ENCODE measurements at regions not wholly inside any gene's neighbourhood (a gene's known extent, or its start where the extent isn't known, plus 50 kb on each side); places are given as distances from the start of the nearest gene placed in this dataset.

GRCh38 chr3:168534761-168535160, 439.0 kb upstream of the GOLIM4 start:
- Histone ChIP-seq H3K4me2 (no peak overlapping the region), H3K4me3 (ENCODE audit: low read depth in 2 of 2, low read length in 1 of 2) (no peak overlapping the region), H2AFZ (ENCODE audit: low read depth) (no peak overlapping the region), H3K9me3 (no peaks in the 10 kb centered on the region), H3K4me1 (ENCODE audit: control insufficient read depth in 1 of 2, insufficient read depth in 2 of 2, low read depth in 1 of 2, low read length in 1 of 2) (no peaks in the 10 kb centered on the region), H3K79me2 (ENCODE audit: insufficient read depth) (no peaks in the 10 kb centered on the region), H3K36me3 (replicated peaks in 1 of 2; ENCODE audit: control insufficient read depth in 1 of 2, insufficient read depth in 2 of 2, low read length in 1 of 2) (no peaks in the 10 kb centered on the region), H3K9ac (no peak overlapping the region), H3K9me2 (no peaks in the 10 kb centered on the region), H3K27me3 (ENCODE audit: insufficient read depth) (no peaks in the 10 kb centered on the region), H3F3A (replicated peaks; ENCODE audit: insufficient read depth) (no peaks in the 10 kb centered on the region), H4K20me1 (ENCODE audit: insufficient read depth) (no peaks in the 10 kb centered on the region), H3K27ac (ENCODE audit: low read depth in 2 of 2, low read length in 1 of 2) (no peak overlapping the region)
- TF ChIP-seq SIN3A (IDR thresholded peaks at IDR 0.05; ENCODE audit: borderline replicate concordance, low read depth, low read length) (no peak), YY1 (IDR thresholded peaks at IDR 0.05; ENCODE audit: low read depth) (no peak), TEAD4 (IDR thresholded peaks at IDR 0.05; ENCODE audit: borderline replicate concordance, insufficient read depth) (no peak), IRF3 (IDR thresholded peaks at IDR 0.05; ENCODE audit: low read depth, low read length) (no peak), GABPA (IDR thresholded peaks at IDR 0.05; ENCODE audit: low read depth) (no peak)
- POLR2A ChIA-PET: no interaction called here
- no peak for DNase-seq
- CTCF ChIA-PET: interaction anchor here (1.1 kb wide), 1 partner anchor 49 kb away, joined by 3 read pairs; no protein-coding TSS in a partner anchor
- WGBS (ENCODE audit: low lambda C conversion rate): 47% methylated on average over 3 of the region's 3 CpGs

- WGBS (ENCODE audit: low lambda C conversion rate): 34% methylated on average over 2 of the region's 2 CpGs
- TF ChIP-seq RCOR1 (IDR thresholded peaks at IDR 0.05; ENCODE audit: low read length) (no peak), YY1 (IDR thresholded peaks at IDR 0.05; ENCODE audit: low read depth) (no peak), IRF3 (IDR thresholded peaks at IDR 0.05; ENCODE audit: low read depth, low read length) (no peak), CTCF (IDR thresholded peaks at IDR 0.05) (no peak)
These were observed 437.9 kb upstream of the GOLIM4 start for GRCh38 chr3:168533600-168533999.

More at GRCh38 chr3:168533600-168533999, 437.9 kb upstream of the GOLIM4 start:
- Histone ChIP-seq H3K79me2 (ENCODE audit: insufficient read depth) (no peaks in the 10 kb centered on the region), H3K27ac (ENCODE audit: low read depth in 2 of 2, low read length in 1 of 2) (no peak overlapping the region), H3K4me3 (ENCODE audit: low read depth in 2 of 2, low read length in 1 of 2) (no peak overlapping the region), H4K20me1 (ENCODE audit: insufficient read depth) (no peaks in the 10 kb centered on the region), H3K9me3 (no peaks in the 10 kb centered on the region), H3K9me2 (no peaks in the 10 kb centered on the region), H3K36me3 (replicated peaks in 1 of 2; ENCODE audit: control insufficient read depth in 1 of 2, insufficient read depth in 2 of 2, low read length in 1 of 2) (no peaks in the 10 kb centered on the region), H3K4me1 (ENCODE audit: control insufficient read depth in 1 of 2, insufficient read depth in 2 of 2, low read depth in 1 of 2, low read length in 1 of 2) (no peaks in the 10 kb centered on the region), H3K4me2 (no peak overlapping the region), H3F3A (replicated peaks; ENCODE audit: insufficient read depth) (no peaks in the 10 kb centered on the region), H3K27me3 (ENCODE audit: insufficient read depth) (no peaks in the 10 kb centered on the region), H3K9ac (no peak overlapping the region), H2AFZ (ENCODE audit: low read depth) (no peak overlapping the region)
- DNase-seq: no peak
- ChIA-PET POLR2A (no interaction called here), CTCF (no interaction called here)

Measured in SK-N-SH (cell line).